ENCODE measurements at regions not wholly inside any gene's neighbourhood (a gene's known extent, or its start where the extent isn't known, plus 50 kb on each side); places are given as distances from the start of the nearest gene placed in this dataset.

DNA sequence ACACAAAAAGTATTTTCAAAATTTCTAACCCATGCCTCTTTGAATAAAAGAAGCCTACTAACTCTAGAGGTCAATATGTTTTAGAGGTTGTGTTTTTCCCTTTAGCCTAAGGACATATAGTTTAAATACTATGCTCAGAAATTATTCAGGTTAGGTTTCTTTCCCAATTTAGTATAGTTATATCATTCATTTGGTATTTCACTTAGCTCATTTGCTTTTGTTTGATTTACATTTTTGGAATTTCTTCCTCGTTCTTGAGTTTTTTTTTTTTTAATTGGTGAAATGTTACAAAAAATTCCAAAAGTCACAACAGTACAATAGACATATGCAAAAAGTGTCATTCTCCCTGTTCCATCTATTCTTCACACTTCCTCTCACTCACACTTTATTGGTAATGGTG, 371.3 kb upstream of the TNP1 start:
- intact Hi-C loops (cut with DNase I, micrococcal nuclease), result no loop called here
- ATAC-seq, result no peak
- no peak for DNase-seq

GRCh38 chr2:217228732-217229131, 368.9 kb upstream of the TNP1 start:
- ATAC-seq, result no peak
- intact Hi-C loops (cut with DNase I, micrococcal nuclease), result no loop called here
- no peak for DNase-seq

- intact Hi-C loops (cut with DNase I, micrococcal nuclease), result no loop called here
- DNase-seq, result no peak
These were observed 367.9 kb upstream of the TNP1 start for GRCh38 chr2:217227794-217228193.

GRCh38 chr2:217225596-217225995, 365.7 kb upstream of the TNP1 start:
- DNase-seq, result no peak
- intact Hi-C loops (cut with DNase I, micrococcal nuclease), result no loop called here
- no peak for ATAC-seq

More at GRCh38 chr2:217227794-217228193, 367.9 kb upstream of the TNP1 start:
- no peak for ATAC-seq

DNA sequence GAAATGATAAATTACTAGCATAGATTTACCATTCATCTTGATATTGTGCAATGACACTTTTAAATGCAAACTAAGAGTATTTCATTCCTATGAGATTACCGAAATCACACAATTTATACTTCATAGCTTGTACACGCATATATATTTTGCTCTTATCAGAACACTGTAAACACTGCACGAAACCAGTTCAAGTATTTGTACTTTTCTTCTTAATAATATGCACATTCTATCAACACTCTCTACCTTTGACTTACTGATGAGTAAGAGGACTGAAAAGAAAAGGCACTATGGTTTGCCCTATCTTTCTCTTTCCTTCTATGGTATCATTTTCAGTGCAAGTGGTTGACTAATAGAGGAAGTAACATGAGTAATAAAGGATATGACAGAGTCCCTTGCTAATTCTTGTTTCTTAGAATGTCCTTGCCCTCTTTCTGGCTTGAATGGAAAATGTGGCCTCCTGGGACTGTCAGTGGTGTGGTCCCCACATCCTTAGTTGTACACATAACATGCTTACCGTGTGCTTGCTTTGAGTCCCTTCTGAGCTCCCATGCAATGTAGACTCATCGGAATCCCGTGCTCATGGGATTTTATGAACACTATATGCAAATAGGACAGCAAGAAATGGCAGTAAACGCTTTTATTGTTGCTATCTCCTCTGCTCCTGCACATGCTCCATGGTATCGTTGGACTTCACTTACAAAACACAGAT, 363.5 kb upstream of the TNP1 start:
- intact Hi-C loops (cut with DNase I, micrococcal nuclease), result no loop called here
- ATAC-seq (no peak), DNase-seq (no peak)

- no peak for DNase-seq
- intact Hi-C loops (cut with DNase I, micrococcal nuclease), result no loop called here
- ATAC-seq, result no peak
These were observed 362.5 kb upstream of the TNP1 start for GRCh38 chr2:217222309-217222910.

DNA sequence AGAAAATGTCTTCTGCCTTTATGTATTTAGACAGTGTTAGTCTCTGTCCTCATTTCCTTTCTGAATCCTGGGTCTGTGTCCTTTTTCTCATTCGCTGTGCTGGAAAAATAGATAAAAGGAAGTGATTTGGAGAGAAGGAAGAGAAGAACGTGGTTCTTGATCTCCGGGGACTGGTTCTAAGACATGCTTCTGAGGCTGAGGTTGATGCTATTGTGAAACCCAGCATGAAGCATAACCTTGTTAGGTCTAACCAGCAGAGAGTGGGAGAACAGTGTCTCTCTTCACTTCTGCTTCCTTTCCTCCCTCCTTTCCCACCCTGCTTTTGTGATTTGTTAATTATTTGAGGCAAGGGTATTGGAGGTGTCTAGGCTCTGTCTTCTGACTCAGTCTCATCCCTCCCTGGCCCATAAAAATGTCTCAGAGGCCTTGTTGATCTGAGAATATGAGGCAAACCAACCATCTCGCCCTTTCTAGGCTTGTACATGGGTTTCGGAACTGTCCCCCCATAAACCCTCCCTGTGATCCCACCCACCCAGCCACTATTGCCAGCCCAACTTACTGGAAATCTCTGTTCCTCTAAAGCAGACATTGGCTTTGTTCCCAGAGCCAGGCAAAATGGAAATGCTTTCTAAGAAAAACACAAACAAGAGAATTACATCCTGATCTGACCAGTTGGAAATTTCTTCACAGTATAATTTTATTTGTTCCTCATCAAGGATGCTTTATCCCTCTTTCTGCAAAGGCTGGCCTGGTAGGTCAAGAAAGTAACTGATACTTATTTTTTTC, 360.6 kb upstream of the TNP1 start:
- no peak for DNase-seq
- no peak for ATAC-seq
- intact Hi-C loops (cut with DNase I, micrococcal nuclease), result no loop called here

DNA sequence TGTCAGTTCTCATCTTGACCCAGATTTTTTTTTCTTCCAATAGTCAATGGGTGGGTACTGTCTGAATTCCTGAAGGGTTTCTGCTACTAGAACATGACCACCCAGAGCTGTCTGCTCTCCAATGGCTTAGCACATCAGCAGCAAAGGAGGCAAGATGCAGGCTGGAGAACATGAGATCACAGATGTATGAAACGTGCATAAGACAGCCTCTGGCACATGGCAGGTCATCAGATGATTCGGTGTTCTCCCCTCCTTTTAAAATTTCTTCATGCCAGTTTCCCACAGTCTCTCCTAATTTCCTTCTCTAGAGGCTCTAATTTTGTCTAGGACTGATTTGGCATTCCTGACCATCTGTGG, 359.3 kb upstream of the TNP1 start:
- DNase-seq, result no peak
- no peak for ATAC-seq
- intact Hi-C loops (cut with DNase I, micrococcal nuclease), result no loop called here

DNA sequence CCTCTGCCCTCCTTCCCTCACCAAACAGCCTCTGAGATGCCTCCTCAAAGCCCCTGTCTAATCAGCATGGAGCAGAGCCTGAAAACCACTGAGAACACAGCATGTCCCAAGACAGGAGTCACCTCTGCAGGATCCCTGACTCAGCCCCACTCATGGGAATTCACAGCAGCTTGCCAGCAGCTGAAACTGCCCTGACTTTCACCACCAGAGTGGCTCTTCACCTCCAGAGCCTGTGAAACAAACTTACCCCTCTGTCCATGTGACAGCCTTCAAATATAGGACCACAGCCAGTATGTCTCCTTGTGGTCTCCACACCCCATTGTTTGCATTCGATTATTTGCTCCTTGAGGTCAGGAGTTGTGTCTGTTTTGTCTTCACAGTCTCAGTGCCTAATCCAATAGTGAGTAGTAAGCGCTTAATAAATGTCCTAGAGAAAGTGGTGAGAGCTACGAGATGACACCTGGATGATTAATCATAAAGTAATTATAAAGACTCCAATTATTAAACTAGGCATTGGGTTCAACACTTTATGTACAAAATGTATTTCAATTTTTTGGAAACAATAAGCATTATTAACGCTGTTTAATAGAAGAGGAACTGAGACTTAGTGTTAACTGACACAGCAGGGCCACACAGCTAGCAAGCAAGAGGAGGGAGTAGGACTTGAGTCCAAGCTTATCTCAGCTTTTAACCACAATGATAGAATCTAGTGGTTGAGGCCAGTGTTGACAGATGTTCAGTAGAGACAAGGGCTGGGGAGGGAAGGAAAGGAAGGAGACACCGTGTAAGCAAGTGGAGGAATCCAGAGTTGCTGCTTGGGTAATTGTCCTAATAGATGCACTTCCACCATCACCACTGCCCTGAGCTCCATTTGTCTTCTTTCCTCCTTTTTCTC, 358.7 kb upstream of the TNP1 start:
- DNase-seq (no peak), ATAC-seq (no peak)
- intact Hi-C loops (cut with DNase I, micrococcal nuclease), result no loop called here

GRCh38 chr2:217216982-217217381, 357.1 kb upstream of the TNP1 start:
- ATAC-seq, result no peak
- intact Hi-C loops (cut with DNase I, micrococcal nuclease), result no loop called here
- DNase-seq, result no peak

- intact Hi-C loops (cut with DNase I, micrococcal nuclease), result no loop called here
- DNase-seq (no peak), ATAC-seq (no peak)
These were observed 356.5 kb upstream of the TNP1 start for GRCh38 chr2:217216316-217216715.

- intact Hi-C loops (cut with DNase I, micrococcal nuclease), result no loop called here
- no peak for ATAC-seq
- DNase-seq, result no peak
These were observed 356.0 kb upstream of the TNP1 start for GRCh38 chr2:217215877-217216276.

GRCh38 chr2:217208867-217209266, 349.0 kb upstream of the TNP1 start:
- ATAC-seq, result no peak
- intact Hi-C loops (cut with DNase I, micrococcal nuclease), result no loop called here
- no peak for DNase-seq

- ATAC-seq (no peak), DNase-seq (no peak)
- intact Hi-C loops (cut with DNase I, micrococcal nuclease), result no loop called here
These were observed 347.8 kb upstream of the TNP1 start for GRCh38 chr2:217207699-217208010.

DNA sequence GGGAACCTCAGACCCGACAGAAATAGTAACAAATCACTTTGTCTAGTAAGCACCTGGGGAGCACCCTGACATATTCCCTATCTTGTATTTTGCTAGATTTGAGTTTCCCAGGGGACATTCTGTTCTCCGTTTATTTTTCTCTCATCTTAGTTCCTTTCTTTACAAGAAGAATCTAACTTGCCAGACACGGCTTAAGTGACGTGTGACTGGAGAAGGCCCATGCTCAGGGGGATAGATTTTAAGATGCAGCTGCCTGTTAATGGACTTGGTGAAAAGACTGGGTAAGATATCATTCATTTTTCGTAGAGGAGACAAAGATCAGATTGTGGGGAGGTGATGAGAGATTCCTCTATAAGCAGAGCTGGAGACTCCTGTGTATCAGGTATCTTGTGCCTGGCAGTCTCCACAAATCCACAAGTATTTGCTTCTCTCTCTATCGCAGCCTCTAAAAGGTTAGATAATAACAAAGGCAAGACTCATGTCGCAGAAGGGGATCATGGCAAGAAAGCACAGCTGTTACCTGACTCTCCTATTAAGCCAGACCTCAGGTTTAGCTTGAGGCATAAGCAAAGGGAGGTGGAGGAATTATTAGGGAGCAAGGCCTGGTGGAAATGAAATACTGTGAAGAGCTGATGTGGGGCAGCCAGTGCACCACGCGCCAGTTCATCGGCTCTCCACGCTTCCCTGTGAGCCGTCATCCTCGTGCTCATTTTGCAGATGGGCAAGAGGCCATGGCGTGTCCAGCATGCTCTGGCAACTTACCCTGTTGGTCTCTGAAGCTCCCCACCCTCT, 347.2 kb upstream of the TNP1 start:
- no peak for ATAC-seq
- intact Hi-C loops (cut with DNase I, micrococcal nuclease), result no loop called here
- no peak for DNase-seq

GRCh38 chr2:217206016-217206725, 346.3 kb upstream of the TNP1 start:
- ATAC-seq, result no peak
- DNase-seq, result no peak
- intact Hi-C loops (cut with DNase I, micrococcal nuclease), result no loop called here

DNA sequence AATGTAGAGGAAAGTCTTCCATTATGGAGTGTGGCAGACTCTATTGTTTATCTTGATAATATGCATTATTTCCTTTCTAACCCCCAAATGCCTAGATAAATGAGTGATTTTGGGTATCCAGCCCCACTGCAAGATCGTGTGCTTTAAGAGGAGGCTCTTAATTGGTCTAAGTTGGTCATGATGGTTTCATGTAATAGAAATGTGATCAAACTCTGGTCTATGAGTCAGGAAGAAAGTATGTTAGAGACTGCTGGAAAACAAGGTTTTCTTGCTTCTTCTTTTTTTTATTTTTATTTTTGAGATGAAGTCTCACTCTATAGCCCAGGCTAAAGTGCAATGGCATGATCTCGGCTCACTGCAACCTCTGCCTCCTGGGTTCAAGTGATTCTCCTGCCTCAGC, 344.5 kb upstream of the TNP1 start:
- DNase-seq (no peak), ATAC-seq (no peak)
- intact Hi-C loops (cut with DNase I, micrococcal nuclease), result no loop called here

DNA sequence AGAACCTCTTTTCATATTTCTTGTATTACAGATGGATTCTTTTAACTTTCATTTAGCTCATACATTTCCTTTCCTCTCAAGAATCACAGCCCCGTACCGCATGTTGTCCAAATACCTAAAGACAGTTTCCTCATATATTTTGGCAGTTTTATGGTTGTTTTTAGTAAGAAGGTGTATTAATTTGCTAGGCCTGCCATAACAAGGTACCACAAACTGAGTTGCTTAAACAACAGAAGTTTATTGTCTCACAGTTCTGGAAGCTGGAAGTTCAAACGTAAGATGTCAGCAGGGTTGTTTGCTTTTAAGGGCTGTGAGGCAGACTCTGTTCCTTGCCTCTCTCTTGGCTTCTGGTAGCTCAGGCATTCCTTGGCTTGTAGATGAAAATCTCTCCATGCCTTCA, 343.2 kb upstream of the TNP1 start:
- DNase-seq (no peak), ATAC-seq (no peak)
- intact Hi-C loops (cut with DNase I, micrococcal nuclease), result no loop called here

All from left colon (tissue), 2 donors.